ENCODE measurements at regions not wholly inside any gene's neighbourhood (a gene's known extent, or its start where the extent isn't known, plus 50 kb on each side); places are given as distances from the start of the nearest gene placed in this dataset.

DNA sequence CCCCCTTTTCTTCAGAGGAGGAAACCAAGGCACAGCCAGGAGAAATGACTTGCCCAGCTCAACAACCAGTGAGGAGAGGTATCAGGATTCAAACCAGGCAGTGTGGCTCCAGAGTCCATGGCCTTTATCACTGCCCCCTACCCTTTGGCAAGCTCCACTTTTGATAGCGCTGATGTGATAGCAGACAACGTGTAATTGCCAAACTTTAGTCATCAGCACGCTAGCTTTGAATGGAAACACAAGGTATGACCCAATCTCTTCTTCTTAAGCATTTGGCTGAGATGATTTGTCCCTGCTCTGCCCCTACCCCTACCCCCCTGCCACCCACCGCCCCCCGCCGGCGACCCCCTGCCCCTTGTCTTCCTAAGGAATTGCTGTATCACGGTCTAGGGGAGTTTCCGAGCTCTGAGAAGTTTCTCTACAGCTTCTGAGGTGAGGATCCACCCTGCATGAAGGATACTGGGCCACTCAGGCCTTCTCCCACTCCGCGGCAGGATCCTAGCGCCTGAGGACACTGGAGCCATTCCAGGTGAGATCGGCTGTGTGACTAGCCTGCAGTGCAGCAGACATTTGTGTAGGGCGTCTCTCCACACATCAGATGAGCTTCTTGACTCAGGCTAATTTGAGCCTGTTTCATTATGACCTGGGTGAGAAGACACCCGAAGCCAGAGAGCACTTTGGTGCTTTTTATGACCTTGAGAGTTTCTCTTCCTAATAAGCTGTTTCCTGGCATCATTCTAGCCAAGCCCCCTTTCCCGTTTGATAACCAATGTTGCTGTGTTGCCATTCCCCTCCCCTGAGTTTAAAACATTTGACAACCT is 75.1 kb upstream of the MAP4K4 start:
- Mint-ChIP-seq H3K36me3 (ENCODE audit: insufficient read depth) (no peaks in the 10 kb centered on the region), H3K27ac (ENCODE audit: low read depth) (peak overlapping the region; percentile 83), H3K4me1 (peaks cover 27% of the 10 kb centered on the region), H3K4me3 (peak overlapping the region; percentile 64), H3K27me3 (no peaks in the 10 kb centered on the region), H3K9me3 (no peaks in the 10 kb centered on the region)
- no peak for DNase-seq (ENCODE audit: low spot score in 2 of 2)
- peak; percentile 11 for ATAC-seq (replicated peaks; ENCODE audit: extremely low read depth, poor library complexity, severe bottlenecking)

DNA sequence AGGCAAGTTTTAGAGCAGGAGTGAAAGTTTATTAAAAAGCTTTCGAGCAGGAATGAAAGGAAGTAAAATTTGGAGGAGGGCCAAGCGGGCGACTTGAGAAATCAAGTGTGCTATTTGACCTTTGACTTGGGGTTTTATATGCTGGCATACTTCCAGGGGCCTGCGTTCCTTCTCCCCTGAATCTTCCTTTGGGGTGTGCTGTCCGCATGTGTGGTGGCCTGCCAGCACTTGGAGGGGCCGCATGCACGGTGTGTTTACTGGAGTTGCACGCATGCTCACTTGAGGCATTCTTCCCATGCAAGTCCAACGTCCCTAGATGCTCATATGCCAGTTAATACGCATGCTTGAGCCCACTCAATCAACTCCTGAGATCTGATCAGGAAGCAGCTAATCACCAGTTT is 78.3 kb upstream of the MAP4K4 start:
- ATAC-seq (replicated peaks; ENCODE audit: extremely low read depth, poor library complexity, severe bottlenecking) = no peak
- Mint-ChIP-seq H3K4me1 (peaks cover 21% of the 10 kb centered on the region), H3K27ac (ENCODE audit: low read depth) (no peak overlapping the region), H3K9me3 (no peaks in the 10 kb centered on the region), H3K4me3 (no peak overlapping the region), H3K36me3 (ENCODE audit: insufficient read depth) (peaks cover 2% of the 10 kb centered on the region), H3K27me3 (no peaks in the 10 kb centered on the region)
- DNase-seq (ENCODE audit: low spot score in 2 of 2) = no peak

DNA sequence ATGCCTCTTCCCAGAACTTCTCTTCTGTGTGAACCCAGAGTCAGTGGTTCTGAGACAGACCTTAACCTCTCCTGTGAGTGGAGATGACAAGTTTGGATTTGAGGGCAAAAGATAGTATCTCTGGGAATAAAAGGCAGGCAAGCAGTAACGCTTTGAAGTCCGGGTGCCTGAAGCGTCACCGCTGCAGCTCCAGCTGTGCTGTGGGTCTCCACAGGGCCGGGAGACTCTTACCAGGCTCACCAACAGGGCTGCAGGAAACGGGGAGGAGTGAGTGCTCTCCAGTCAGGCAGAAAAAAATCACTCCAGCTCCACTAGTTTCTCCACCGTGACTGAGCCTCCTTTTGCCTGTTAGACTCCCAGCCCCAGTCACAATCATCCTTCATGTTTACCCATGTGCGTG is 79.7 kb upstream of the MAP4K4 start:
- Mint-ChIP-seq H3K36me3 (ENCODE audit: insufficient read depth) (peaks cover 2% of the 10 kb centered on the region), H3K27ac (ENCODE audit: low read depth) (no peak overlapping the region), H3K27me3 (no peaks in the 10 kb centered on the region), H3K4me3 (no peak overlapping the region), H3K4me1 (peaks cover 12% of the 10 kb centered on the region), H3K9me3 (no peaks in the 10 kb centered on the region)
- ATAC-seq (replicated peaks; ENCODE audit: extremely low read depth, poor library complexity, severe bottlenecking) = no peak
- DNase-seq (ENCODE audit: low spot score in 2 of 2) = no peak

DNA sequence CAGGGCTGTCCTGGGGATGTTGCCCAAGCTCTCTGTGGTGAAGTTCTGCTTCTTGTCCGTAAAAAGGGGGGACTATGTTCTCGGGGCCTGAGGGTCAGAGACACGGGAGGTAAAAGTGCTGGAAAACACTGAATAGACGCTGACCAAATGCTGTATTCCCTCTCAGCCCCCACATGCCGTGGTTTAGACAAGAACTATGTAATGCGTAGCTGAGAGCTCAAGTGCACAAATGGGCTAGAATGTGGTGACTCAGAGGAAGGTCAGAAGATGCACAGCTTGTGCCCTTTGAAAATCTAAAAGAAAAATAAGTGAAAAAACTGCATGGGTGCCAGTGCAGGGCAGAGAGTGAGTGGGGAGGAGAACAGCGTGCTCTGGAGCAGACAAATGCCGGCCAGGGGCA is 80.3 kb upstream of the MAP4K4 start:
- Mint-ChIP-seq H3K4me3 (no peak overlapping the region), H3K4me1 (peaks cover 6% of the 10 kb centered on the region), H3K27ac (ENCODE audit: low read depth) (no peak overlapping the region), H3K9me3 (no peaks in the 10 kb centered on the region), H3K27me3 (no peaks in the 10 kb centered on the region), H3K36me3 (ENCODE audit: insufficient read depth) (peaks cover 2% of the 10 kb centered on the region)
- ATAC-seq (replicated peaks; ENCODE audit: extremely low read depth, poor library complexity, severe bottlenecking) (no peak), DNase-seq (ENCODE audit: low spot score in 2 of 2) (no peak)

DNA sequence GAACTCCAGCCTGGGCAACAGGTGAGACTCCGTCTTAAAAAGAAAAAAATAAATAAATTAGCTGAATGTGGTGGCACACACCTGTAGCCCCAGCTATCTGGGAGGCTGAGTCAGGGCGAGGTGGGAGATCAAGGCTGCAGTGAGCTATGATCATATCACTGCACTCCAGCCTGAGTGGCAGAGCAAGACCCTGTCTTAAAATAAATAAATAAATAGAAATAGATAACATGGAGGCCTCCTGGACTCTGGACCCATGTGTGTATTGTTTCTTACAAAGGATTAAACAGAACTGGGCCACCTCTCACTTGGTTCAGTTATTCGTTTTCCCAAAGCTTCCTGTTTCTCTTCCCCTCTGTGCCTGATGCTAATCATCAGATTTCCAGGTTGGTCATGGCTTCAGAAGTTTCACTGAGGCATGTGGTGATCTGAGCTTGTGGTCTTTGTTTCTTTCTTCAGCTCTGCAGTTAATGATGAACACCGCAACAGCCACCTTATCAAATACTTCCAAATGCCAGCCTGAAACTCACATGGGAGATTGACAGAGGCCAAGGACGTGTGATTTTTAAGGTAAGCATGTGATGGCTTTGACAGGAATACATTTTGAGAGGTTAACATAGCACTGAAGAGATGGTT is 83.3 kb upstream of the MAP4K4 start:
- DNase-seq (ENCODE audit: low spot score in 2 of 2) (no peak), ATAC-seq (replicated peaks; ENCODE audit: extremely low read depth, poor library complexity, severe bottlenecking) (no peak)
- peaks cover 2% of the 10 kb centered on the region for H3K36me3 Mint-ChIP-seq (ENCODE audit: insufficient read depth)
- no peaks in the 10 kb centered on the region for H3K4me1 Mint-ChIP-seq
- no peaks in the 10 kb centered on the region for H3K9me3 Mint-ChIP-seq
- H3K27me3 Mint-ChIP-seq = no peaks in the 10 kb centered on the region
- no peak overlapping the region for H3K27ac Mint-ChIP-seq (ENCODE audit: low read depth)
- no peak overlapping the region for H3K4me3 Mint-ChIP-seq

DNA sequence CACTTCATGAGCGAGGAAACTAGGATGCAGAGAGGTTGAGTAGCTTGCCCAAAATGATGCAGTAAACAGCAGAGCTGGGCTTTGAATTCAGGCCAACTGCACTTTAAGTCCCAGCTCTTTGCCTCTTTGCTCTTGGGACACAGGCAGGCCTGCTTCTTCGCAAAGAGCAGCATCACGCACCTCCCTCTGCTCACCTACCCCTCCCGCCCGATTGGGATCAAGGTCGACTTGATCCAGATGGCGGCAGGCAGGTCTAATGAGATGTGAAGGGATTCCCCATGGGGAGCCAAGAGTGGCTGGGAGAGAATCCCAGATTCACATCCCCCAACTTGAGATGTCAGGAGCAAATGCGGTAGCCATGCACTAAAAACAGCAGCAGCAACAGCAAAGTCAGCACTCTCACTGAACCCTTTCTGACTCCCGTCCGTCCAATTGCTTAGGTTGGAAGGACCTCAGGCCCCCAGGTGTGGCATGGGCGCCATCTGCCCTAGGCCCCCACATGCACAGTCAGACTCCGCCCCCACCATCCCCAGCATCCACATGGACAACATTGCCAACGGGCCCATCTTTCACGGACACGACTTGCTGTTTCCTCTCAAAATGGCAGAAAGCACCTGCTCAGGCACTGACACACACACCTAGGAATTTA is 84.3 kb upstream of the MAP4K4 start:
- no peaks in the 10 kb centered on the region for H3K27me3 Mint-ChIP-seq
- peaks cover 2% of the 10 kb centered on the region for H3K36me3 Mint-ChIP-seq (ENCODE audit: insufficient read depth)

DNA sequence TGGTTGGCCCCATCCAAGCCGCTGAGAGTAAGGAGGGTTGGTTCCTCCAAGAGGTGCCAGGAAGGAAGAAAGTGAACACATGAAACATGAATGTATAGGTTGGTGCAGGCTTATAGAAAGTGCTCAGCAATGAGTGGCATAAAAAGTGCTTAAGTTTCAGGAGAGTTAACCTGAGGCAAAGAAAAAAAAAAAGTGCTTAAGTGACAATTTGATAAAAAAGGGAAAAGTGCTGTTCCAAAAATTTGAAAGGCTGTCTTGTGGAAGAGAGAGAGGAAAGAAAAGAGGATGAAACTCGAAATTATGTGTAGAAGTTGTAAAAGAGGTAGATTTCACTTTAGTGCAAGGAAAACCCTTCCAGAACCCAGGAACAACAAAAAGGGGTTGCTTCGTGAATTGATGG is 85.5 kb upstream of the MAP4K4 start:
- Mint-ChIP-seq H3K9me3 (no peaks in the 10 kb centered on the region), H3K4me1 (no peaks in the 10 kb centered on the region), H3K36me3 (ENCODE audit: insufficient read depth) (no peaks in the 10 kb centered on the region), H3K27ac (ENCODE audit: low read depth) (no peak overlapping the region), H3K4me3 (no peak overlapping the region), H3K27me3 (no peaks in the 10 kb centered on the region)
- no peak for ATAC-seq (replicated peaks; ENCODE audit: extremely low read depth, poor library complexity, severe bottlenecking)
- DNase-seq (ENCODE audit: low spot score in 2 of 2) = no peak

More for the DNA sequence above, 84.3 kb upstream of the MAP4K4 start:
- DNase-seq (ENCODE audit: low spot score in 2 of 2) (no peak), ATAC-seq (replicated peaks; ENCODE audit: extremely low read depth, poor library complexity, severe bottlenecking) (no peak)
- no peak overlapping the region for H3K27ac Mint-ChIP-seq (ENCODE audit: low read depth)
- H3K4me1 Mint-ChIP-seq = no peaks in the 10 kb centered on the region
- no peak overlapping the region for H3K4me3 Mint-ChIP-seq
- no peaks in the 10 kb centered on the region for H3K9me3 Mint-ChIP-seq

DNA sequence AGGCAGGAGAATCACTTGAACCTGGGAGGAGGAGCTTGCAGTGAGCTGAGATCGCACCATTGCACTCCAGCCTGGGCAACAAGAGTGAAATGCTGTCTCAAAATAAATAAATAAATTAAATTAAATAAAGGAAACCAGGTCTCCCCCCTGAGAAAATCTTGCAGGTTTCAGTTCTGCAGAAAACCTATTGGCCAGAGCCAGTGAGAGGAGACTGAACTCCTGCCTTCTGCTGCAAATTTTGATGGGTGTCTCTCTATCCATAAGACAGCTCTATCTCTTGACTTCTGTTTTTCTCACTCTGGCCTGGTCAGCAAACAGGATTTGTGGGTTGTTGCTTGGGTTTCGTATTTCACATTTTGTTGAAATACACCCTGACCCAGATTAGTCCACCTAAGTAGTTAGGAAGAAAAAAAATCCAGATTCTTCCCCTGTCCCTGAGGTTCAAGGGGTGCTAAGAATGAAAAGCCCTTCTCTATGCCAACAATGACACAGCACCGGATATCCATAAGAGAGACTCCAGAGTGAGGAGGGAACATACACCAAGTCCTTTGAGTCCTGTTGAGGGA is 86.7 kb upstream of the MAP4K4 start:
- no peaks in the 10 kb centered on the region for H3K36me3 Mint-ChIP-seq (ENCODE audit: insufficient read depth)
- H3K9me3 Mint-ChIP-seq = no peaks in the 10 kb centered on the region
- H3K27me3 Mint-ChIP-seq = no peaks in the 10 kb centered on the region
- no peaks in the 10 kb centered on the region for H3K4me1 Mint-ChIP-seq
- ATAC-seq (replicated peaks; ENCODE audit: extremely low read depth, poor library complexity, severe bottlenecking) (no peak), DNase-seq (ENCODE audit: low spot score in 2 of 2) (no peak)
- H3K4me3 Mint-ChIP-seq = no peak overlapping the region
- no peak overlapping the region for H3K27ac Mint-ChIP-seq (ENCODE audit: low read depth)

DNA sequence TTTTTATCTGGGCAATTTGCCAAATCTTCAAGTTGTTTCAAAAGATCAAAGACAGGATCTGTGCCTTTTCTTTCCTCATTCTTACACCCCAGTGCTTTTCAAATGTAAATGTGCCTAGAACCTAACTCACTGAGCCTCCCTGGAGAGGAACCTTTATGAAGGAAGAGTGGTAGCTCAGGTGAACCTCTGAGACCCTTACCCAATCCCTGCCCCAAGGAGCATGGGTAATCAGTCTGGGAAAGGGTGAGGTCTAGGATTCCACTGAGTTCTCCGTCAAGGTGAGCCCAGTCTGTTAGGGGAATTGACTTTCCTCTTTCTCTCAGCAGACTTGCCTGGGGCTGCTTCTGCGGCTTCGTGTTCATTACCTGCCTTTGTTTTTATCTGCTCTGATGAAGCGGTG is 88.1 kb upstream of the MAP4K4 start:
- no peaks in the 10 kb centered on the region for H3K9me3 Mint-ChIP-seq
- ATAC-seq (replicated peaks; ENCODE audit: extremely low read depth, poor library complexity, severe bottlenecking) (no peak), DNase-seq (ENCODE audit: low spot score in 2 of 2) (no peak)
- H3K4me3 Mint-ChIP-seq = no peak overlapping the region
- H3K27me3 Mint-ChIP-seq = no peaks in the 10 kb centered on the region
- no peaks in the 10 kb centered on the region for H3K4me1 Mint-ChIP-seq
- H3K36me3 Mint-ChIP-seq (ENCODE audit: insufficient read depth) = no peaks in the 10 kb centered on the region
- no peak overlapping the region for H3K27ac Mint-ChIP-seq (ENCODE audit: low read depth)

DNA sequence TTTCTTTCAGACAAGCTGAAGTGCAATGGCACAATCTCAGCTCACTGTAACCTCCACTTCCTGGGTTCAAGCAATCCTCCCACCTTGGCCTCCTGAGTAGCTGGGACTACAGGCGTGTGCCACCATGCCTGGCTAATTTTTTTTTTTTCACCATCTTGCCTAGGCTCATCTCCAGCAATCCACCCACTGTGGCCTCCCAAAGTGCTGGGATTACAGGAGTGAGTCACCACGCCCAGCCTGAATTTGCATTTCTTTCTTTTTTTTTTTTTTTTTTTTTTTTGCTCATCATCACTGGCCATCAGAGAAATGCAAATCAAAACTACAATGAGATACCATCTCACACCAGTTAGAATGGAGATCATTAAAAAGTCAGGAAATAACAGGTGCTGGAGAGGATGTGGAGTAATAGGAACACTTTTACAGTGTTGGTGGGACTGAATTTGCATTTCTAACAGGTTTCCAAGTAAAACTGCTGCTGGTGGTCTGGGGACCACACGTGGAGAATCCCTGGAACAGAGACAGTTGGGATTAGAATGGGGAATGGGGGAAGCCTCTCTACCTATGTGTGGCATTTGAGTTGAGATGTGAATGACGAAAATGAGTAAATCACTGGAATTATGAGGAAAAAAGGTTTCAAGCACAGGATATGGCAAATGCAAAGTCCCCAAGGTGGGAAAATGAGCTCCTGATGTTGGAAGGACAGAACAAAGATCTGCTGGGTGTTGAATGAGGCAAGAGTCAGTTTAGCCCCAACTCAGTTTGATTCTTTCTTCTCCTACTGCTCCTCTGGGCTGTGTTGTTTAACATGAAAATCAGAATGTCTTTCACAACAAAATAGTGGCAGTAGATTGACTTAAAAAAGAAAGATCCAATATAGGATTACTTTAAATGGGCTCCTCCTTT is 88.8 kb upstream of the MAP4K4 start:
- DNase-seq (ENCODE audit: low spot score in 2 of 2) (no peak), ATAC-seq (replicated peaks; ENCODE audit: extremely low read depth, poor library complexity, severe bottlenecking) (no peak)
- no peaks in the 10 kb centered on the region for H3K36me3 Mint-ChIP-seq (ENCODE audit: insufficient read depth)
- no peak overlapping the region for H3K27ac Mint-ChIP-seq (ENCODE audit: low read depth)
- no peak overlapping the region for H3K4me3 Mint-ChIP-seq
- H3K4me1 Mint-ChIP-seq = no peaks in the 10 kb centered on the region
- no peaks in the 10 kb centered on the region for H3K27me3 Mint-ChIP-seq
- H3K9me3 Mint-ChIP-seq = no peaks in the 10 kb centered on the region

DNA sequence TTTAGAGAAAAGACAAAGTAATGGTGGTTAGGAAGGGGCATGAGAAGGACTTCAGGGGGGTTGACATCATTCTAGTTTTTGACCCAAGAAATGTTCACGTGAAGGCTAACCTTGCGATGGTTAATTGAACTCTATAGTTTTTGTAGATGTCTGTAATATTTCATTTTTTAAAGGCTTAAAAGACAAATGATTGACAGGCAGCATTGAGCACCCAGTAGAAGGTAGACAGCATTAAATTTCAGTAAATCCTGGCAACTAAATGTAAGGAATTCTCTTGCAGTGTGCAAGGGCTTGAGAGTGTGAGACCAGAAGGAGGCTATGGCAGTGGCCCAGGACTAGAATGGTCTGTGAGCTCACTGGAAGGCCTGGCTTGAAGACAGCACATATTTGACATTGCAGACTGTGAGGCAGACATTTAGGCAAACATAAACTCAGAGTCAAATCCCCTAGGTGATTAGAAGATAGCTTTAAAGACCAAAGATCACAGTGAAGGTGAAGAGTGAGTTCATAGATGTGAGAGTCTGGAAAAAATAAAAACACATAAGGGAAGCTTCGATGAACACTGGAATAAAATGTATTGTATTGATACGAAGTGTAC is 100.1 kb upstream of the MAP4K4 start:
- ATAC-seq (replicated peaks; ENCODE audit: extremely low read depth, poor library complexity, severe bottlenecking) = no peak
- no peaks in the 10 kb centered on the region for H3K4me1 Mint-ChIP-seq

DNA sequence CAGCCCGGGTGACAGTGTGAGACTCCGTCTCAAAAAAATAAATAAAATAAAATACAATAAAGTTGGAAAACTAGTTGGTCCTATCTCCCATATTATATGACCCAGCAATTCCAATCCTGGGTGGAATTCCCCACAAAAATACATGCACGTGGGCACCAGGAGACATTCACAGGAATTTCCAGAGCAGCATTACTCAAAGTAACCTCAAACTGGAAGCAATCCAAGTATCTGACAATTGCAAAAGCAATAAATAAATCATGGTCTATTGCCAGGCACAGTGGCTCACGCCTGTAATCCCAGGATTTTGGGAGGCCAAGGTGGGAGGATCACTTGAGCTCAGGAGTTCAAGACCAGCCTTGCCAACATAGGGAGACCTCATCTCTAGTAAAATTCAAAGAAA is 101.2 kb upstream of the MAP4K4 start:
- no peak for DNase-seq (ENCODE audit: low spot score in 2 of 2)
- no peak overlapping the region for H3K4me3 Mint-ChIP-seq

More for the DNA sequence above, 100.1 kb upstream of the MAP4K4 start:
- DNase-seq (ENCODE audit: low spot score in 2 of 2) = no peak
- H3K9me3 Mint-ChIP-seq = no peaks in the 10 kb centered on the region
- H3K4me3 Mint-ChIP-seq = no peak overlapping the region
- H3K27ac Mint-ChIP-seq (ENCODE audit: low read depth) = no peak overlapping the region
- no peaks in the 10 kb centered on the region for H3K27me3 Mint-ChIP-seq
- H3K36me3 Mint-ChIP-seq (ENCODE audit: insufficient read depth) = peaks cover 1% of the 10 kb centered on the region

More for the DNA sequence above, 101.2 kb upstream of the MAP4K4 start:
- ATAC-seq (replicated peaks; ENCODE audit: extremely low read depth, poor library complexity, severe bottlenecking) = no peak
- no peak overlapping the region for H3K27ac Mint-ChIP-seq (ENCODE audit: low read depth)
- H3K9me3 Mint-ChIP-seq = no peaks in the 10 kb centered on the region
- no peaks in the 10 kb centered on the region for H3K4me1 Mint-ChIP-seq
- H3K36me3 Mint-ChIP-seq (ENCODE audit: insufficient read depth) = peaks cover 1% of the 10 kb centered on the region
- H3K27me3 Mint-ChIP-seq = no peaks in the 10 kb centered on the region
